Right lung (tissue), 2 donors: ENCODE measurements at regions not wholly inside any gene's neighbourhood (a gene's known extent, or its start where the extent isn't known, plus 50 kb on each side); places are given as distances from the start of the nearest gene placed in this dataset.

Experiments used
- DNase-seq, 2 donors: peaks; one replicate each; pipeline ENCODE4 v3.0.0-alpha.2; 2013

DNA sequence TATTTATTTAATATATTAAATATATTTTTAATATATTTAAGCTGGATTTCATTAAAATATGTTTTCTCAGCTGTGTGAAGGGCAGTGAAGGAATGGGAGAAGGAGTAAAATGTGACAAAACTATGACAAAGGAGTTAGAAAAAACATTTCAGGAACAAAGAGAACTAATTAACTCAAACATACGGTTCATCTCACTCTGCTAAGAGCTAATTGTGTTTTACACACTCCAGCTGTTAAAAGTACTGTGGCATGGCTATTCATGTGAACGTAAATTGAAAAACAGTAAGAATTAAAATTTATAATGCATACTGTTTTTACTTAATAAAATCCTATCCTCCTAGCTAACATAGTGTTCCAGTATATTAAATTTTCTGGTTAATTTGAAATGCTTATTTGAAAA lies 262.5 kb upstream of the GNAI1 start:
- DNase-seq = no peak

DNA sequence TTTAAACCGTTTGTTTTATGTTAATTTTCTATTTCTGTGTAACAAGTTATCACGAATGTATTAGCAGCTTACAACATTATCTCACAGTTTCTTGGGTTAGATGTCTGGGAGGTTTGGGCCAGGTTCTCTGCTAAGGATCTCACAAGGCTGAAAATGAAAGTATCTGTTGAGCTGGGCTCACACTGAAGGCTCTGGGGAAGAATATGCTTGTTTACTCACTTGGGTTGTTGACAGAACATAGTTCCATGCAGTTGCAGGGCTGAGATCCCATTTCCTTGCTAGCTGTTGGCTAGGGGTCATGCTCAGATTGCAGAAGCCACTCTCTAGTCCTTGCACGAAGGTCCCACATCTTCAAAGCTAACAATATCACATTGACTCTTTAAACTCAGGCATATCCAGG lies 266.6 kb upstream of the GNAI1 start:
- no peak for DNase-seq

- DNase-seq = no peak
Observed at GRCh38 chr7:79862447-79863210, 272.0 kb upstream of the GNAI1 start.

DNA sequence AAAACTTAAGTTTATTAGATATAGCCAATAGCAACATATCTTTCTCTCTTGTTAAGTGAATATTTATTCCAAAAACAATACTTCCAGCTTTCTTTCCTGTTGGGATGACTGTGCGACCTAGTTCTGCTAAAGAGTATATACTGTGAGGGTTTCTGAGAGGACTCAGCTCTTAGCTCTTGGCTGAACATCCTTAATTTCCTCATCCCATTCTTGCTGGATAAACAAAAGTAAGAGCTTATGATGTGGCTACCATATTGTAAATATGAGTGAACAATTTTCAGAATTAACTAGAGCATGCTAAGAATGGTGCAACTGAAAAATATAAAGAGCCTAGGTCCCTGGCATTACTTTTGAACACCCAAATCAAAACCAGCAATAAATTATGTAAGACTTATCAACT lies 279.5 kb upstream of the GNAI1 start:
- DNase-seq = no peak

GRCh38 chr7:79854621-79855020 lies 280.0 kb upstream of the GNAI1 start:
- no peak for DNase-seq

DNA sequence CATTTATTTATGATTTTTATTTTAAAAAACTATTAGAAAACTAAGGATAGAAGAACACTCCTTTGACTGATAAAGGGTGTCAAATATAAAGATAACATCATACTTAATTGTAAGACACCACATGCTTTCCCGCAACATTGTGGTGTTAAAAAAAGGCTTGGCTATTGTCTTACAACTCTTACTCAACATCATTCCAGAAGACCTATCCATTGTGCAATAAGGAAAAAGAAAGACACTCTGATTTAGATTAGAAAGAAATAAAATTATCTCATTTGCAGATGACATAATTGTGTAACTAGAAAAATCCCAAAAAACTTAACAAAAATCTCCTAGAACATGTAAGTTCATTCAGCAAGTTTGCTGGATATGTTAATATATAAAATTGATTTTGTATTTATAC lies 296.7 kb upstream of the GNAI1 start:
- no peak for DNase-seq

GRCh38 chr7:79833616-79834015 lies 301.0 kb upstream of the GNAI1 start:
- no peak for DNase-seq

GRCh38 chr7:79828866-79829265 lies 305.8 kb upstream of the GNAI1 start:
- DNase-seq = no peak

DNA sequence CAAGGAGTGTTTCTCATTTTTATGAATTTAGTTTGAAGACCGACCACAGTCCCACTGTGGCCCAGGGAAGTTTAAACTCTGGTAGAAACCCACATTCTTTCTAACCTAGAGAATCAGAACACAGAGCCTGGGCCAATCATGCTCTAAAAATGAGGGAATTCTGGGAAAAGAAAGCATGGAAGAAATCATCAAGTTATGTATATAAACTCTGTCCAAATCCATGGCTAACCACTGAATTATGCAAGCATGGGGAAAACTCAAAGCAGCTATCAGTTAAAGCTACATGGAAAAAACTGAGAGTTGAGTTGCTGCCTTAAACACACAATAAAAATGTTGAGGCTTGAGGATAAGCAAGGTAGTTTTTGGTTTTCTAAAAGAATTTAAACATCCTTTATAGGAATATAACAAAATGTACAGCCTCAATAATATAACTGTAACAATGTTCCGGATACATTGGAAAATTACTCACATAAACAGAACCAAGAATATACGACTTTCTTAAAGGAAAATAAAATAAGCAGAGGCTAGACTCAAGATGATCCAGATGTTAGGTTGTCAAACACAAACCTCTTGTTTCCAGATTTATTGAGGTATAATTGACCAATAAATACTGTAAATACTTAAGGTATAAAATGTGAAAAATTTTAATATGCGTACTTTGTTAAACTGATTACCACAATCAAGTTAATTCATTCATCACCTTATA lies 311.2 kb upstream of the GNAI1 start:
- DNase-seq = no peak

DNA sequence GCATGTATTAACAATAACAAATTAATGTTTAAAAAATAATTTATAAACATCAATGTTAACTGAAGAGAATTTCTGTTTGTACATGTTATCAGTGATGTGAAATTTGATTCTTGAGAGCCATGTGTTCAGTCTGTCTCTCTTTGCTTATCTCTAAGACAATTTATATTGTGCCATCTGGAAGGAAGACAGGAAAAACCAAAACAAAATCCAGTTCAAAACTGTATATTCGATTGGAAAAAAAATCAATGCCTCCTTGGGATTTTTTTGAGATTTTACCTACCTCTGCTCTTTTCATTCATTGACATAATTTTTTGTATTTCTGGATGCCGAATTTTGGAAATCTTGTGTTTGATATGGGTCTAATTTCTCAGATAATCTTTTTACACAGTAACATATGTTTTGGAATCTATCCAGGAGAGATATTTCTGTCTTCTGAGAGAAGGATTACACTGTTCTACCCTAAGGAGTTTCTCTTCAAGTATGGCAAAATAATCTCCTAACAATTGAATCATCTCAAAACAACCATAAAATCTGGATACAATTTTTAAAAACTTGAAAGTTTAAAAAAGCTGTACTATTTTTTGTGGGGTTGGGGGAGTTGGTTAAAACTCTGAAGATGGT lies 311.9 kb upstream of the GNAI1 start:
- no peak for DNase-seq

DNA sequence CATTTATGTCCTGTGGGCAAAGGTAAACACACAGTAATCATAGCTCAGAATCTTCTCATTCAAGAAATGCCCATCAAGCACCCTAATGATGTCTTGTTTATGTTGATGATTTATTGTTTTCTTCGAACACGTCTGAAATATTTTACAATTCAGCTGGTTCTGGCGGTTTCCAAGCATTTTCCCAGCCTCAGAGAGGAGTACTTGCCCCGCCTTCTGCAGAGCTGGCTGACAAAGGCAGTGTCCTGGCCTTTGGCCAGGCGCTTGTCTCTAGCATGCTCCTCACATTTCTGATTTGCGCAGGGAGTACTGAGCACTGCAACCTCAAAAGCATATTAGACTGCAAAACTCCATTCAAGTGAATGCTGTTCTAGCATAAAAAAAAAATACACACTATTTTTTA lies 314.2 kb upstream of the GNAI1 start:
- DNase-seq = peak; percentile 82 to 83

GRCh38 chr7:79810916-79811315 lies 323.7 kb upstream of the GNAI1 start:
- no peak for DNase-seq

DNA sequence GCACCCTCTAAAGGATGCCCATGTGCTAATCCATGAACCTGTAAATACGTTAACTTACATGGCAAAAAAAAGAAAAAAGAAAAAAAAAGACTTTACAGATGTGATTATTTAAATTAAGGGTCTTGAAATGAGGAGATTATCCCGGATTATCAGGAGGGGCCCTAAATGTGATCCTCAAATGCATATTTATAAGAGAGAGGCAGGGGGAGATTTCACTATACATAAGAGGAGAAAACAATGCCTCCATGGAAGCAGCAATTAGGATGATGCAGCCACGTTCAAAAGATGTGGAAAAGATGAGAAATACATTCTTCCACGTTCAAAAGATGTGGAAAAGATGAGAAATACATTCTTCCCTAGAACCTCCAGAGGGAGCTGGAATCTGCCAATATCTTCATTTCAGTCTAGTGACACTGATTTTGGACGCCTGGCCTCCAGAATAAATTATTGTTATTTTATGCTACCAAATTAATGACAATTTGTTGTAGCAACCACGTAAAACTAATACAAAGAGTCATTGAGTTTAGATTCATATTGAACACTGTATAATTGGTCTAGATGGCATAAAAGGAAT lies 328.4 kb upstream of the GNAI1 start:
- DNase-seq = no peak

GRCh38 chr7:79790656-79791262 lies 337.3 kb upstream of the MAGI2 start:
- peak in 1 of 2 donors; percentile 19 for DNase-seq

DNA sequence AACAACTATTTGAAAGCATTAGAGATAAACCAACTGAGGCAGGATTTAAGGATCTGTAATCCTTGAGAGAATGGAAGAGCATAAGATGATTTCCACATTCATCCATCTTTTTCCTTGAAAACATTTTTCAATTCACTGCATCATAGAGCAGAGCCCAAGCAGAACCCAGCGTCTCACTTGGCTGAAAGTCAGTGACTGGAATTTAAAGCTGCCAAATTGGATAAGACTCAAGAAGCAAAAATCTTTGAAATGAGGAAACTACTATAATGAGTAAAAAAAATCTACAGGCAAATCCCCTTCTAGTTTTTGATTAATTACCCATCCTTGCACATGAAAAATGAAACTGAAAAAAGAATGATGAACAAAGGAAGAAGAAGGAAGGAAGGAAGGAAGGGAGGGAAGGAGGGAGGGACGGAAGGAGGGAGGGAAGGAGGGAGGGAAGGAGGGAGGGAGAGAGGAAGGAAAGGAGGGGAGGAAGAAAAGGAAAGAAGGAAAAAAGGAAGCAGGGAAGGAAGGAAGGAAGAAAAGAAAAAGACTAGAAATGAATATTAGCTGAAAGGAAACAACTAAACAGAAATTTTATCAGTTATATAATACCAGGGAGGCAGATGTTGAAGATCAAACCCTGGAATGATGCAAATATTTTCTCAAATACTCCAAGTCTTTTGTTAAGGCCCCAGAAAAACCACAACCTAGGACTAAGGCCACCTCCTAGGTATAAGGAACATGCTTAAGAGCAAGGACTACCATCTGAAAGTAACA lies 336.3 kb upstream of the MAGI2 start:
- DNase-seq = peak in 1 of 2 donors; percentile 64

GRCh38 chr7:79787623-79788022 lies 334.2 kb upstream of the MAGI2 start:
- DNase-seq = no peak

GRCh38 chr7:79787096-79787495 lies 333.6 kb upstream of the MAGI2 start:
- DNase-seq = no peak

- no peak for DNase-seq
Observed at GRCh38 chr7:79786187-79786586, 332.7 kb upstream of the MAGI2 start.

DNA sequence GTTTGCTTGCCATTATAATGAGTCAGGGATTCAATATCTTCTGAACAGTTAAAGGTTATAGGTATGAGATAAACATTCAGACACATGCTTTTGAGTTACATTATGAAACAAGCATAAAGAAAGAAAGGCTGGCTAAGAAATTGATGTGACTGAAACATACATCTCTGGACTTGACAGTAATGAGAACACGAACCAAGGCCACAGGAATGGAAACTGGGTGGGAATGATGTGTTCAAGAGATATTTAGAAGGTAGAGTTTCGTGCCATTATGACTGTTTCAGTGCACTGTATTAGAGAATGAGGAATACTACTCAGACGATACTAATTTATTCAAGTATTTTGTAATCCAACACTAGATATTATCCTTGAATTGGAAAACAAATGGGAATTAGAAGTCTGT lies 332.1 kb upstream of the MAGI2 start:
- DNase-seq = no peak

- no peak for DNase-seq
Observed at GRCh38 chr7:79782906-79783305, 329.4 kb upstream of the MAGI2 start.

GRCh38 chr7:79782256-79782655 lies 328.8 kb upstream of the MAGI2 start:
- DNase-seq = no peak

DNA sequence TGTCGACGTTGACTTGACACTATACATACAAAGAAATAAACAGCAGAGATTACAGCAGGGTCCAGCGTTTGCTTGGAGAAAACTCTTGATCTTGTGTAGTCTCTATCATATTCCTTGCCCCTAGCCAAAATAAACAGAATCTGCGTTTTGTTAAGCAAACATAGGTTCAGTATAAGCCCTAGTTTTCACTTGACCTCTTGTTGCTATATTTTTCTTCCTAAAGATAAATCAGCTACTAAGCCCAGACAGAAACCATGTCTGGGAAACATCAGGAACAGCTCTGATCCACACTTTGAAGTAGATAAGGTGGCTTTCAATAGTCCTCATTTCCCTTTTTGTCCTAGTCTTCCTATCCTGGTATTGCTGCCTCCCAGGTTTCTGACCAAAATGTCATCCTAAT lies 328.2 kb upstream of the MAGI2 start:
- DNase-seq = peak in 1 of 2 donors; percentile 47
